GM18870 (cell line): ENCODE measurements at regions not wholly inside any gene's neighbourhood (a gene's known extent, or its start where the extent isn't known, plus 50 kb on each side); places are given as distances from the start of the nearest gene placed in this dataset.
"Not testable (repeated sequence)": the region's sequence is repeated elsewhere in the genome, so short reads cannot be mapped to it uniquely, and the experiment has no call there.

ENCODE experiments used
- ATAC-seq: cut with Tn5 transposase; IDR thresholded peaks from one replicate; pipeline ENCODE4 v1.9.1; 2021; ENCODE audit warnings: moderate library complexity; ENCODE audit not compliant: unreplicated experiment

GRCh38 chr6:27827477-27827876 is 84.7 kb downstream of the OR2B2 start:
- not testable (repeated sequence) for ATAC-seq

DNA sequence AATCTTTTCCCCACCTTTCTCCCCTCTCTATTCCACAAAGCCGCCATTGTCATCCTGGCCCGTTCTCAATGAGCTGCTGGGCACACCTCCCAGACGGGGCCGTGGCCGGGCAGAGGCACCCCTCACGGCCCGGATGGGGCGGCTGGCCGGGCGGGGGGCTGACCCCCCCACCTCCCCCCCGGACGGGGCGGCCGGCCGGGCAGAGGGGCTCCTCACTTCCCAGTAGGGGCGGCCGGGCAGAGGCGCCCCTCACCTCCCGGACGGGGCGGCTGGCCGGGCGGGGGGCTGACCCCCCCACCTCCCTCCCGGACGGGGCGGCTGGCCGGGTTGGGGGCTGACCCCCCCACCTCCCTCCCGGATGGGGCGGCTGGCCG is 85.6 kb downstream of the OR2B2 start:
- ATAC-seq, result not testable (repeated sequence)

GRCh38 chr6:27825848-27826611 is 86.2 kb downstream of the OR2B2 start:
- not testable (repeated sequence) for ATAC-seq

DNA sequence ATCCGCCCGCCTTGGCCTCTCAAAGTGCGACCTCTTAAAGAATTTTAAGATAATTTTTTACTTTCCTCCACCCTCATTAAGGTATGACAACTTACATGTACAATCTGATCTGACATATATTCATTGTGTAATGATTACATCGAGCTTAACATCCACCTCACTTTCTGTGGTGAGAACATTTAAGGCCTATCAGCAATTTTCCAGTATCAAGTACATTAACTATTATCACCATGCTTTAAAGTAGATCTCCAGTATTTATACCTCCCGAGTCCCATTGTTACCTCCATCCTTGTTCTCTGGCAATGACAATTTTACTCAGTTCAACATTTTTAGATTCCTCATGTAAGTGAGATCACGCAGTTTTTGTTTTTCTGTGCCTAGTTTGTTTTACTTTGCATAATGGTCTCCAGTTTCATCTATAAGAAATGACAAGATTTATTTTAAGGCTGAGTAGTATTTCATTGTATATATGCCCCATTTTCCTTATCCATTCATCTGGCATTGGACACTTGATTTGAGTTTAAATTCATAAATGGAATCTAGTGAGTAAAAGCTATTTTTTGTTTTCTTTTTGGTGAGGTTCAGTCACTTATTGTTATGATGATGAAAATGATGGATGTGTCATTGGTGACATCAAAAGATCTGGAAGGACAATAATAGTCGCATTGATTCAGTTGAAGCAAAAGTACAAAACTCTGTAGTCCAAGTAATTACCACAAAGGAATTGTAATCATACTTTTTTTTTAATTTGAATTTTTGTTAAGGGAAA is 87.0 kb downstream of the OR2B2 start:
- ATAC-seq, result no peak

GRCh38 chr6:27824211-27825024 is 87.8 kb downstream of the OR2B2 start:
- ATAC-seq, result peak; percentile 28

- peak; percentile 56 for ATAC-seq
Observed at GRCh38 chr6:27823714-27824210, 88.4 kb downstream of the OR2B2 start.

DNA sequence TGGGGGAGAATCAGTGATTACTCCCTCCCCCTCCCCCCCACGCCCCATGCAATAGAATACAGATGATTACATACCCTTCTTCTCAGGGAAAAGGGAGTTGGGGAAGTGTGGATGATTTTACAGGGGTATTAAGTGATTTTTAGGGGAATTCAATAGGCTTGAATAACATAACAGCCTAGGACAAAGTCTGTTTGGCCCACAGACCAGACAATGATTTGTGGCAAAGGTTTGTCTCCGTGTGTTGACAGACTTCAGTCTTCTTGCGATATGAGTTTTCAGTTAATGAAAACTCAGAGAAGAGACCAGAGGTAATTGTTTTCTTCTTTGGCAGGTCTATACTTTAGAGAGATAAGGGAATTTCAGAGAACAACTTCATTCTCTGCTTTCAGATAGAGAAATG is 95.3 kb downstream of the OR2B2 start:
- ATAC-seq, result no peak

DNA sequence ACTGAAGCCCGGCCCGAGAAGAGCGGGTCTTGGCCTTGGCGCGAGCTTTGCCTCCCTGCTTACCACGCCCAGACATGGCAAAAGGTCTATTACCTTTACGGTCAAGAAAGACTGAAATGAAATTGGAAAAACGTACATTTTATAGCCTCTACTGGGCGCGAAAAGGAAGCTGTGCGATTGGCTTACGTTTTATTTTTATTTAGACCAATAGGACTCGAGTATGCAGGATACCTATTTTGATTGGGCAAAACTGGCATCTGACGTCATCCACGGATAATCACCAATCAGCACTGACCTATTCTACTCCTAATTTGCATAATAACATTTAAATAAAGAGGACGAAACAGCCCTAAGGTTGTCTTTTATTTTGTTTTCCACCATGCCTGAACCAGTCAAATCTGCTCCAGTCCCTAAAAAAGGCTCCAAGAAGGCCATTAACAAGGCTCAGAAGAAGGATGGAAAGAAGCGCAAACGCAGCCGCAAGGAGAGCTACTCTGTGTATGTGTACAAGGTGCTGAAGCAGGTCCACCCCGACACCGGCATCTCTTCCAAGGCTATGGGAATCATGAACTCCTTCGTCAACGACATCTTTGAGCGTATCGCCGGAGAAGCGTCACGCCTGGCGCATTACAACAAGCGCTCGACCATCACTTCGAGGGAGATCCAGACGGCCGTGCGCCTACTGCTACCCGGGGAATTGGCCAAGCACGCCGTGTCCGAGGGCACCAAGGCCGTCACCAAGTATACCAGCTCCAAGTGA is 97.4 kb downstream of the OR2B2 start:
- ATAC-seq, result peak; percentile 72

GRCh38 chr6:27814415-27814664 is 97.9 kb downstream of the OR2B2 start:
- peak; percentile 1 for ATAC-seq

- ATAC-seq, result no peak
Observed at GRCh38 chr6:27812805-27813492, 99.2 kb downstream of the OR2B2 start.

- no peak for ATAC-seq
Observed at GRCh38 chr6:27812078-27812804, 100.0 kb downstream of the OR2B2 start.

- no peak for ATAC-seq
Observed at GRCh38 chr6:27811451-27811772, 100.8 kb downstream of the OR2B2 start.

DNA sequence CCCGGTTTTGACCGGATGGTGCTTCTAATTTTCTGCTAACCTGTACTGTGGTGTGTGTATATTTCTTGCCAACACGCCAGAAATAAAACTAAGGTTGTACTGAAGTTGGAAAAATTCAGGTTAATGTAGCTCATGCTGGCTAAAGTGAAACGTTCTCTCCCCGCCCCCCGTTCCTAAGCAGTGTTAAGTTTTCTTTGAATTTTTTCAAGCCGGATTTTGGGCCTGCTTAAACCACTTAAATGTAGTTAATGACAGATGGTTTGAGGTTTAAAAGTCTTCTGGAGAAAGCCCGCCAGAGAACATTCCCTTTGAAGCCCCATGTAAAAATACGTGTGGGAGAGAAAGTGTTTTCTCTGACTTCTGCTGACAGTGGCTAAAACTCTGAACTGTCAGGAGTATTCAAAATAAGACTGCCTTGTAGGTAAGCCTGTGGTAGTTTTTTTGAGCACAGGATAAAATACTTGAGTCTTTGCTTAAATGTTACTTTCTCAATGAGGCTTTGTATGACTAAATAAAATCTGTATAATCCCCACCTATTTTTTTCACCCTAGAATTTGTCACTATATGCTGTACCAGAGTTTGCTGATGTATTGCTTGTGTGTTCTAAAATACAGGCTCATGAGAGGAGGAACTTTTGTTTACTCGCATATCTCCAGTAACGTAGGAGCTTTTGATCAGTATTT is 101.3 kb downstream of the OR2B2 start:
- no peak for ATAC-seq

DNA sequence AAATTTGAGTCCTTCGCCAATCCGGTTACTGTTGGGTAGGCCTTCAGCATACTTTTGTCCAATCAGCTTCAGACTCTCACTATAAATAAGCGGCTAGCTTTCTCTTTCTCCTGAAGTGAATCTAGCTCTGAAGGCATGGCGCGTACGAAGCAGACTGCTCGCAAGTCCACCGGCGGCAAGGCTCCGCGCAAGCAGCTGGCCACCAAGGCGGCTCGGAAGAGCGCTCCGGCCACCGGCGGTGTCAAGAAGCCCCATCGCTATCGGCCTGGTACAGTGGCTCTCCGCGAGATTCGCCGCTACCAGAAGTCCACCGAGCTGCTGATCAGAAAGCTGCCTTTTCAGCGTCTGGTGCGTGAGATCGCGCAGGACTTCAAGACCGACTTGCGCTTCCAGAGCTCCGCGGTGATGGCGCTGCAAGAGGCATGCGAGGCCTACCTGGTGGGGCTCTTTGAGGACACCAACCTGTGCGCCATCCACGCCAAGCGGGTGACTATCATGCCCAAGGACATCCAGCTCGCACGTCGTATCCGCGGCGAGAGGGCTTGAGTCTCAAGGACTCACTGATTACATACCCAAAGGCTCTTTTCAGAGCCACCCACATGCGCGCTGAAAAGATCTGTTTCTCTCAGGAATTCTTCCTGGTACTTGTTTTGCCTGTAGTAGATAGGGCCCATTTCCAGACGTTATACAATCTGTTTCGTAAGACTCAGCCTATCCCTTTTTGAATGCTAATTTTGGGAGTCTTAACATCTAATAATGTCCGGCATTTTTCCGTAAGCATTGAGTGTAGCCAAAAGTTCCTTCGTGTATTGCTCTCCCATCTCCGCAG is 102.0 kb downstream of the OR2B2 start:
- ATAC-seq, result peak; percentile 25

DNA sequence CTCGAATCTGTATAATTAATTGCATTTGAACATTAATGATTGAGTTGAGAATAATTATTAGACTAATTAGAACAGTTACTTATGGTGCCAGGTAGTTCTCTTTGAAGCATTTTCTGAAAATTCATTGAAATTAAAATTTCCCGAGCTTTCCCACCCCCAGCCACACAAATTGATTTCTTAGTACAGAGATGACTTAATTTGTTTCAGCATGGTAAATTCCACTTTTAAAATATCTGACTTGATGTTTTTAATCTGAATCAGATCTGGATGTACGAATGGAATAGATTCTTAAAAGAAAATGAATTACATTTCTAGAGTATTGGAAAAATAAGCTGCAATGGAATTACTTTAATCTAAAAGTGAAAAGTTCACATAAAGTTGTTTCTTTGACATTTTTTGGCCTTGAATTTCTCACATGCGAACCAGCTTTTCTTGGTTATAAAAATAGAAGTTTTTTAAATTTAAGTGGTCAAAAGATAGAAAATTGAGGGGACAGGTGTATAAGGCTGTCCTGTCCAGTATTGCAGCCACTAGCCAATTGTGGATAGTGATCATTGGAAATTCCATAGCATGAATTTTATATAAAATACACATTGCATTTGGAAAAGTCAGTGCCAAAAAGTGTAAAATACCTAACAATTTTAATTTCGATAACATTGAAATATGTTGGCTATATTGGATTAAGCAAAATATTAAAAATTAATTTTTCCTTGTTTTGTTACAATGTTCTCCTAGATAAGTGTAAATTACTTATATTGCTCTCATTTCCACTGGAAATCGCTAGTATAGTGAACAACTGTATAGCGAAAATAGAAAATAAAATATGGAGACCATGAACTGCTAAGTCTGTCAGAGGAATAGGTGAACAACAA is 102.9 kb downstream of the OR2B2 start:
- ATAC-seq, result no peak

GRCh38 chr6:27808242-27809066 is 103.7 kb downstream of the OR2B2 start:
- not testable (repeated sequence) for ATAC-seq
